WTC11 (cell line): ENCODE measurements at regions not wholly inside any gene's neighbourhood (a gene's known extent, or its start where the extent isn't known, plus 50 kb on each side); places are given as distances from the start of the nearest gene placed in this dataset.

Experiments used
- CREM ChIP-seq: sonication (generic); formaldehyde crosslinking; IDR thresholded peaks from 2 replicates; pipeline ENCODE4 v1.8.1; 2022; ENCODE audit warnings: mild to moderate bottlenecking, missing genetic modification reagents, moderate library complexity
- EMX1 ChIP-seq: fragments of 250-450 bp; sonication (Bioruptor Pico); IDR thresholded peaks from 2 replicates; pipeline ENCODE4 v1.8.0; 2021; ENCODE audit warnings: mild to moderate bottlenecking
- HMGXB4 ChIP-seq: sonication (generic); formaldehyde crosslinking; IDR thresholded peaks from 2 replicates; pipeline ENCODE4 v1.8.1; 2023; ENCODE audit warnings: mild to moderate bottlenecking, moderate library complexity, missing genetic modification reagents
- TF ChIP-seq, protein P1 (sequence below): sonication (generic); formaldehyde crosslinking; IDR thresholded peaks from 2 replicates; pipeline ENCODE4 v1.8.0; 2023; ENCODE audit warnings: missing genetic modification reagents

DNA sequence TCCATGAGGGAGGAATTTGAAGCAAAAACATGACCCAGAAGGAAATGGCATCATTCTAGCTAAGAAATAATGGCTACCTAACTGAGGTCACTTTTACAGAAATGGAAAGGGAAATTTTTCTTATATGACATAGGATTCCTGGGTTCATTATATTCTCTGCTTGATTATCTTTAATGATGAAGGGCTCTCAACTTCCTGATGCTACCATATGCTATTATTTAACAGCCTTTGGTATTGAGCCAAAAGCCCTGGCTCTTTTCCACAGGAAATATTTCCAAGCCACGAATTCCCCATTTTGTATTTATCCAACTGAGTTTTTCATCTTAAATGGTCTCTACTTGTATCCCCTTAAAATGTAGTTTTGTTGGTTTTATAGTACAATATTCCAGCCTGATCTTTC, 63.2 kb upstream of the NPAS2 start:
- TF ChIP-seq, protein P1, sequence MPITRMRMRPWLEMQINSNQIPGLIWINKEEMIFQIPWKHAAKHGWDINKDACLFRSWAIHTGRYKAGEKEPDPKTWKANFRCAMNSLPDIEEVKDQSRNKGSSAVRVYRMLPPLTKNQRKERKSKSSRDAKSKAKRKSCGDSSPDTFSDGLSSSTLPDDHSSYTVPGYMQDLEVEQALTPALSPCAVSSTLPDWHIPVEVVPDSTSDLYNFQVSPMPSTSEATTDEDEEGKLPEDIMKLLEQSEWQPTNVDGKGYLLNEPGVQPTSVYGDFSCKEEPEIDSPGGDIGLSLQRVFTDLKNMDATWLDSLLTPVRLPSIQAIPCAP (CRISPR knock-in tag) = no peak
- TF ChIP-seq CREM (CRISPR knock-in tag) = no peak
- no peak for TF ChIP-seq HMGXB4 (CRISPR knock-in tag)
- TF ChIP-seq EMX1 (CRISPR knock-in tag) = no peak
